OCI-M2 (cell line): ENCODE measurements at regions not wholly inside any gene's neighbourhood (a gene's known extent, or its start where the extent isn't known, plus 50 kb on each side); places are given as distances from the start of the nearest gene placed in this dataset.
"Not testable (repeated sequence)": the region's sequence is repeated elsewhere in the genome, so short reads cannot be mapped to it uniquely, and the experiment has no call there.

Experiments
- DNase-seq: peaks from one replicate; lab custom pipeline; 2025; ENCODE audit not compliant: unreplicated experiment; lab: John Stamatoyannopoulos, UW

DNA sequence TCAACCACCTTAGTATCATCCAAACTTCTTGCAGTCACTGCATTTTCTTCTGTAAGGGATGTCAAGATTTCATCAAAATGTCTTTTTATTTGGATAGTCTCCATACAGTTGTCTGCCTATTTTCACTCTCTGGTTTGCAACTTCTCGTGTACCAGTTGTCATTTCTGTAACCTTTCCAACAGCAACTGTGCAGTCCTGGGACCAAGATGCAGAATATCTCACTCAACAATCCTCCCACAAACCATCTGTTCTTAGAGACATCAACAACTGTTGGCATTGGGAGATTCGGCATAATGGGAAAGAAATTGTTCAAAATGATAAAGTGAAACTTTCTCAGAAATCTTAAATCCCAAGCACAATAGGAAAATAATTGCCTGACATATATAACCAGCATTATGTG lies 933.6 kb upstream of the SLC39A10 start:
- DNase-seq = no peak

DNA sequence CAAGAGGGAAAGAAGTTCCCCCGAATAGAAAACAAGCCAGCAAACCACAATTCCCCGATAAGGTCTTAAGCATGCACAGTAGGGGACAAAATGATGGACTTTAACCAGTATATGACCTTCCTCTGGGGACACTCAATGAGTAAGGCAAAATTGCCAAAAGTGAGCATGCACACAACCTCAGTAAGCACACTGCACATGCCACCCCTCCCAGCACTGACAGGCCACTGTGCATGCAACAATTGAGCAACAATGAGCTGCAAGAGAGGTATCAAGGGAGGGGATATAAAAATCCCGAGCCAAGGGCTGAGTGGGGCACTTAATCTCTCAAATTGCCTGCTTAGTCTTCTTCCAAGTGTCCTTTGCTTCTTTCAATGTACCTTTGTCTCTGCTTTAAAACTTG lies 935.8 kb upstream of the SLC39A10 start:
- DNase-seq = no peak

- DNase-seq = no peak
Measured at GRCh38 chr2:194720462-194720861, 936.6 kb upstream of the SLC39A10 start.

DNA sequence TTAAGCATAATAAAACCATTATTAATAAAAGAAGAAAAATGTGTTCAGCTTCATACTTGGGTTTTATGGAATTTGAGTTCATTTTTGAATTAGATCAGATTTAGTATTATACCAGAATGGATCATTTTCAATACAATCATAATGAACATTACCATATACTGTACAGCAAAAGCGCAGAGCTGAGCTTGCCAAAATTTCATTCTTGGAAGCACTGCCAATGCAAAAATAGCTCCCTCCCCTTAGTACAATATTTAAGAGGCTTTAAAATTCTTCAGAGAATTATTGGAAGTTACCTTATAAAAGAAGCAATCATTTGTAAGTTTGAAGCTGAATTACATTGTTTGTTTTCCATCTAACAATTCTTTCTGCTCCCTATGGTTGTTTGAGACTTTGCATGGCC lies 938.1 kb upstream of the SLC39A10 start:
- no peak for DNase-seq

DNA sequence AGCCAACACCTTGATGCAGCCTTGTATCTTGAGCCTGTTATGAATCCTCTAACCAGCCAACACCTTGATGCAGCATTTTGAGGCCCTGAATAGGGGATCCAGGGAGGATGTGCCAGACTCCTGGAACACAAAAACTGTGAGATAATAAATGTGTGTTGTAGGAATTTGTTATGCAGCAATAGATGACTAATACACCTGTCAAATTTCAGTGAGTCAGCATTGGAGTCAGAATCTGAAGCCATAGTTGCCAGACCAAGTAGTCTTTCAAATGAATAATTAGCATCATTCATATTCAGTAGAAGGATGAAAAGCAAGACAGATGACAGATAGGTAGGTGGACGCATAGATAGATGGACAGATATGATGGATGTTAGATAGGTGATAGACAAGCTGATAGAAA lies 942.5 kb upstream of the SLC39A10 start:
- no peak for DNase-seq

GRCh38 chr2:194709840-194710239 lies 947.2 kb upstream of the SLC39A10 start:
- DNase-seq = no peak

GRCh38 chr2:194706179-194706578 lies 950.8 kb upstream of the SLC39A10 start:
- no peak for DNase-seq

- no peak for DNase-seq
Measured at GRCh38 chr2:194705398-194705797, 951.6 kb upstream of the SLC39A10 start.

DNA sequence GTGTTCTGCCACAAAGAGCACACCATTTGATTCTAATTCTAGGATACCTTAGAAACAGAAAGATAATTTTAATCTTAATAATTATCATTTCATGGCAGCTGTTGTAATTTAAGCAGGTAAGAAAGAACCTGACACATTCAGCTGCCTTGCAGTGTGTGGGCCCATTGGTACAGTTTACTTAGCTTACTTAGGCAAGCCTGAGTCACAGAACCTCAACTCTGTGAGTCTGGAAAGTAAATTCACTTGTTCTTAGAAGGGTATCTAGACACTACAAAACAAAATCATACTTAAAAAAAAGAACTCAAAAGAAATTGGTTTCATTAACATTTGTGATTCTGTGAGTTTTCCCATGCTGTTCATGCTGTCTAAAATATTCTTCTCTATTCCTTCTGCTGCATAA lies 956.3 kb upstream of the SLC39A10 start:
- no peak for DNase-seq

DNA sequence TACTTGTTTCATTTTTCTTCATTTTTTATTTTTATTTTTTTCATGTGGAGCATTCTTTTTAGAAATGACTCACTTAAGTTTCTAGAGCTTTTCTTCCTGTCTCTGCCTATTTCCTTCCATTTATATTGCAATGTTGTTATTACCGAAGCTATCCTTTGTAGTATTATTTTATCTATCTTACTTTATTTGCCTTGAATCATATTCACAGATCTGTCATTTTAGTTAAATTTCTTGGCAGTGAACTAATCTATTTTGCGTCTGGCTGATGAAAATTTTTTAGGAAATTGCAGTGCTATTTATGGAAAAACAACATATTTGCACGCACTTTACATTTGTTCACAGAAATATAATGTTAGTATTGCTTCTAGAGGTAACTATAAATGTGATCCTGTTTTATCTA lies 956.9 kb upstream of the SLC39A10 start:
- DNase-seq = no peak

GRCh38 chr2:194698012-194698411 lies 959.0 kb upstream of the SLC39A10 start:
- no peak for DNase-seq

GRCh38 chr2:194697439-194697838 lies 959.6 kb upstream of the SLC39A10 start:
- DNase-seq = no peak

GRCh38 chr2:194696690-194697089 lies 960.3 kb upstream of the SLC39A10 start:
- DNase-seq = no peak

- no peak for DNase-seq
Measured at GRCh38 chr2:194686569-194686968, 970.5 kb upstream of the SLC39A10 start.

- DNase-seq = no peak
Measured at GRCh38 chr2:194674043-194674442, 983.0 kb upstream of the SLC39A10 start.

DNA sequence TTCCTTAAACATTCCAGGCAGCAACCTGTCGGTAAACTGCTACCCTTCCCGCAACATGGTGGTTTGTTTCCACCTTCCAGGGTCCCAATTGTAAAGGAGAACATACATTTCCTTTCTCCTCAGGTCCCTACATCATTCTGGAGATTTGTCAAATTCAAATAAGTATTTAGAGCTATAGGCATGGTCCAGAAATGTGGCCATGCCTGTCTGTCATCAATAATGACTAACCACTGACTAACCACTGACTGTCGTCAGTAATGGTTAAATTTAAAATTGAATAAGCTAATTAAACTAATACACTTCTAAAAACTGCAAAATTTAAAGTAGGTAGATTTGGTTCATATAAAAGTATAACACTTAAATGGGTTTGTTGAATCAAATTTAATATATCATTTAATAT lies 984.0 kb upstream of the SLC39A10 start:
- no peak for DNase-seq

GRCh38 chr2:194661431-194661830 lies 995.6 kb upstream of the SLC39A10 start:
- DNase-seq = no peak

DNA sequence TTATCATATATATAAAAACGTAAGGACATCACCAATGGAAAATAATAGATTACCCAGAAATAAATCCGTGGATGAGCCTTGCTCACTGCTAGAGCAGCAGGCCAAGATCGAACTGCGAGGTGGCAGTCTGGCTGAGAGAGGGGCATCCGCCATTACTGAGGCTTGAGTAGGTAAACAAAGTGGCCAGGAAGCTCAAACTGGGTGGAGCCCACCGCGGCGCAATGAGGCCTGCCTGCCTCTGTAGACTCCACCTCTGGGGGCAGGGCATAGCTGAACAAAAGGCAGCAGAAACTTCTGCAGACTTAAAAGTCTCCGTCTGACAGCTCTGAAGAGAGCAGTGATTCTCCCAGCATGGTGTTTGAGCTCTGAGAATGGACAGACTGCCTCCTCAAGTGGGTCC lies 1018.0 kb upstream of the SLC39A10 start:
- not testable (repeated sequence) for DNase-seq

DNA sequence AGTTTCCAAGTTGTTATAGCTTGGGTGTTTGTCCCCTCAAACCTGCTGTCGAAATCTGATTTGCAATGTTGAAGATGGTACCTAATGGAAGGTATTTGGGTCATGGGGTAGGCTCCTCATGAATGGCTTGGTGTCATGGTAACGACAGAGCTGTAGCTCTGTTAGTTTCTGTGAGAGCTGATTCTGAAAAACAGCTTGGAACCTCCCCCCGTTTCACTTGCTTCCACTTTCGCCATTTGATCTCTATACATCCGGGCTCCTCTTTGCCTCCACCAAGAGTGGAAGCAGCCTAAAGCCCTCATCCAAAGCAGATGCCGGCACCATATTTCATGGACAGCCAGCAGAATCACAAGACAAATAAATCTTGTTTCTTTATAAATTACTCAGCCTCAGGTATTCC lies 1035.1 kb upstream of the SLC39A10 start:
- DNase-seq = no peak

GRCh38 chr2:194619366-194619765 lies 1037.7 kb upstream of the SLC39A10 start:
- DNase-seq = no peak

DNA sequence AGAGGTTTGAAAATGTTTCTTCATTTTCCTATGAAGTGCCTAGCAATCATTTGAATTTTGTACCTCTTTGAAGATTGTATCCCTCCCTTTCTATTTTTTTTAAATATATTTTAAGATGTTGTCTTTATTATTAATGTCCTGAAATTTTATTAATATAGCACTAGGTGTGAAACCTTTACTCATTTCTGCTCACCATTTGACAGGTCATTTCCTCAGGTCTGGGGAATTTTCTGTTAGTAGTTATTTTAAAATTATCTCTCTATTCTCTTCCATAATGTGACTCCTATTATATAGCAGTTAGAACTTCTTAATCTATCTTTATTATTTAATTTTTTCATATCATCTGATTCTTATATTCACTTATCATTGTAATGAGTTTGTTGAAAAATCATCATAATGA lies 1038.6 kb upstream of the SLC39A10 start:
- DNase-seq = no peak

DNA sequence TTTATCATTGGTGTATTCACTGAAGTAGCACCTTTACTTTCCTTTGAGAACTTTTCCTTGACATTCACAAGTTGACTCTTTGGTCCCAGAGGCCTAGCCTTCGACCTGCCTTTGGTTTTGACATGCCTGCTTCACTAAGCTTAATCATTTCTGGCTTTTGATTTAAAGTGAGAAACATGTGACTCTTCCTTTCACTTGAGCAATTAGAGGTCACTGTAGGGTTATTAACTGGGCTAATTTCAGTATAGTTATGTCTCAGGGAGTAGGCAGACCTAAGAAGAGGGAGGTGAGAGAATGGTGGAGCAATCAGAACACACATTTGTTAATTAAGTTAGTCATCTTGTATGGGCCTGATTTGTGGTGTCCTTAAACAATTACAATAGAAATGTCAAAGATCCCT lies 1040.7 kb upstream of the SLC39A10 start:
- no peak for DNase-seq

DNA sequence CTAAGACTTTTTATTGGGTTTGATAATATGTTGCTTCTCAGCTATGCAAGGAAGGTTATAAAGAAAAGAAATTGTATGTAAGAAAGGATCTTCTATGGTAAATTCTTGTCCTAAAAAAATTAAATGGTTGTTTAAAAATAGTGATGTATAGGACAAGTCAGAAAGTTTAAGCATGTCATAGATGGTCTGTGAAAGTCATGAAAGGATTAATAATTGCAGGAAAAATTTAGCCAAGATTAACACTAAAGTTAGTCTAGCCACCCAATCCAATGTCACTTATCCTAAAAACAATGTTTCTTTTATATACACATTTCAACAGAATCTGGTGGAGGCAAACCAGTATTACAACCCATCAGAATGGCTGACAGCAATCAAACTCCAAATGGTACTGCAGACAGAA lies 1046.7 kb upstream of the SLC39A10 start:
- no peak for DNase-seq

DNA sequence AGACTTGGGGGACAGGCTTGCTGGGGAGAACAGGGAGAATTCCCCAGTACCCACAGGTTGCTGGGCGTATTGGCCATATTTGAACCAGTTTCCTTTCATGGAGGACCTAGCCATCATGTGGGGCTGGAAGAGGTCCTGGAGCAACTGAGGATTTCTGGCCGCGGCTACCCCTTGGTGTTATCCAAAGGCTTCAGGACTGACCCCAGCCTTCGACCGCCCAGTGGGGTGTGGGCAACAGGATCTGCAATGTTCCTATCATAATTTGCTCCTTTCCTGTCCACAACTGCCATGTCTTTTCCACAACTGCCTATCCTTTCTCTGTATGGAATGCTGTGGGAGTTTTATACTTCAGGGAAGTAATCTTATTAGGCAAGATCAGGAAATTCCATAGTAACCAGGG lies 1053.6 kb upstream of the SLC39A10 start:
- DNase-seq = no peak
